ENCODE measurements at regions not wholly inside any gene's neighbourhood (a gene's known extent, or its start where the extent isn't known, plus 50 kb on each side); places are given as distances from the start of the nearest gene placed in this dataset.
"Not testable (repeated sequence)": the region's sequence is repeated elsewhere in the genome, so short reads cannot be mapped to it uniquely, and the experiment has no call there.

- DNase-seq, result no peak
These were observed 139.6 kb downstream of the PRL start for GRCh38 chr6:22157233-22157632.

GRCh38 chr6:22164236-22164635, 132.6 kb downstream of the PRL start:
- no peak for DNase-seq

- DNase-seq, result not testable (repeated sequence)
These were observed 125.8 kb downstream of the PRL start for GRCh38 chr6:22171006-22171405.

- DNase-seq, result not testable (repeated sequence)
These were observed 125.0 kb downstream of the PRL start for GRCh38 chr6:22171885-22172284.

GRCh38 chr6:22173311-22173710, 123.5 kb downstream of the PRL start:
- DNase-seq, result no peak

- DNase-seq, result not testable (repeated sequence)
These were observed 116.6 kb downstream of the PRL start for GRCh38 chr6:22180250-22180649.

- DNase-seq, result no peak
These were observed 112.5 kb downstream of the PRL start for GRCh38 chr6:22184371-22184770.

GRCh38 chr6:22189946-22190345, 106.9 kb downstream of the PRL start:
- DNase-seq, result no peak

GRCh38 chr6:22194188-22194921, 102.5 kb downstream of the PRL start:
- no peak for DNase-seq

- no peak for DNase-seq
These were observed 97.1 kb downstream of the PRL start for GRCh38 chr6:22199771-22200170.

GRCh38 chr6:22204153-22204552, 92.7 kb downstream of the PRL start:
- no peak for DNase-seq

- DNase-seq, result no peak
These were observed 91.6 kb downstream of the PRL start for GRCh38 chr6:22205266-22205665.

GRCh38 chr6:22206106-22206505, 90.7 kb downstream of the PRL start:
- DNase-seq, result no peak

GRCh38 chr6:22208026-22208425, 88.8 kb downstream of the PRL start:
- no peak for DNase-seq

- no peak for DNase-seq
These were observed 82.5 kb downstream of the PRL start for GRCh38 chr6:22214314-22214713.

- DNase-seq, result not testable (repeated sequence)
These were observed 81.4 kb downstream of the PRL start for GRCh38 chr6:22215474-22215873.

- DNase-seq, result no peak
These were observed 78.4 kb downstream of the PRL start for GRCh38 chr6:22218410-22218809.

- no peak for DNase-seq
These were observed 76.9 kb downstream of the PRL start for GRCh38 chr6:22219925-22220324.

GRCh38 chr6:22221211-22221610, 75.6 kb downstream of the PRL start:
- DNase-seq, result no peak

- no peak for DNase-seq
These were observed 75.2 kb downstream of the PRL start for GRCh38 chr6:22221630-22222029.

- DNase-seq, result no peak
These were observed 74.4 kb downstream of the PRL start for GRCh38 chr6:22222469-22222868.

GRCh38 chr6:22227824-22228610, 68.8 kb downstream of the PRL start:
- DNase-seq, result no peak

GRCh38 chr6:22231050-22231449, 65.8 kb downstream of the PRL start:
- no peak for DNase-seq

- DNase-seq, result no peak
These were observed 65.2 kb downstream of the PRL start for GRCh38 chr6:22231616-22232015.
